ENCODE measurements at regions not wholly inside any gene's neighbourhood (a gene's known extent, or its start where the extent isn't known, plus 50 kb on each side); places are given as distances from the start of the nearest gene placed in this dataset.

DNA sequence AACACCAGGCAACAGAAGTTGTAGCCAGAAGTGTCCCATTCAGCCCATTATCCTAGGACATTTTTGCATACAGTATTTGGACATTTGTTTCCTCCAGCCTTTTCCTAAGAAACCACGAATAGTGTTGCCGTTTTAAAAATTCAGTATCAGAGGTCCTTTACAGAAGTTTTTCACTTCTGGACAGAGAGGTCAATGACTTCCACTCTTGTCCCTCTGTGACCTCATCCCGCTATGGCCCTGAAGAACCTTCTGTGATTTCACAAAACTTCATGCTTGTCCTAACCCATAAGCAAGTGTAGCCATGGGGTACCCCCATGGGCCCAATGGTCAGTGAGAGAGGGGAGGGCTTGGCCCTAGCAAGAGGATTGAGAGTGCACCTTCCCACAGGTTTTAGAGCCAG, 364.8 kb downstream of the TNS3 start:
- no peaks in the 10 kb centered on the region for H3F3A ChIP-seq (ENCODE audit: low read depth)
- no peaks in the 10 kb centered on the region for H3K27me3 ChIP-seq
- H3K27ac Mint-ChIP-seq, result no peak overlapping the region
- H3K4me1 Mint-ChIP-seq, result no peaks in the 10 kb centered on the region
- no peaks in the 10 kb centered on the region for H4K20me1 ChIP-seq (ENCODE audit: low read depth)
- no peak for DNase-seq (ENCODE audit: low spot score)
- H3K4me1 ChIP-seq, result no peaks in the 10 kb centered on the region
- no peak overlapping the region for H3K9ac ChIP-seq
- H3K9me3 ChIP-seq (ENCODE audit: low read depth), result no peaks in the 10 kb centered on the region
- H3K4me3 ChIP-seq, result no peak overlapping the region
- H3K79me2 ChIP-seq (ENCODE audit: low read depth), result no peaks in the 10 kb centered on the region
- no peak overlapping the region for H3K27ac ChIP-seq
- H3K36me3 Mint-ChIP-seq, result no peaks in the 10 kb centered on the region
- H3K4me2 ChIP-seq, result no peak overlapping the region
- H3K36me3 ChIP-seq, result no peaks in the 10 kb centered on the region
- H3K9me3 Mint-ChIP-seq, result no peaks in the 10 kb centered on the region
- H2AFZ ChIP-seq (replicated peaks), result no peak overlapping the region
- no peak overlapping the region for H3K4me3 Mint-ChIP-seq
- TF ChIP-seq EZH2phosphoT487 (IDR thresholded peaks at IDR 0.05) (no peak), EZH2 (IDR thresholded peaks at IDR 0.05) (no peak)
- TF ChIP-seq, protein P1, sequence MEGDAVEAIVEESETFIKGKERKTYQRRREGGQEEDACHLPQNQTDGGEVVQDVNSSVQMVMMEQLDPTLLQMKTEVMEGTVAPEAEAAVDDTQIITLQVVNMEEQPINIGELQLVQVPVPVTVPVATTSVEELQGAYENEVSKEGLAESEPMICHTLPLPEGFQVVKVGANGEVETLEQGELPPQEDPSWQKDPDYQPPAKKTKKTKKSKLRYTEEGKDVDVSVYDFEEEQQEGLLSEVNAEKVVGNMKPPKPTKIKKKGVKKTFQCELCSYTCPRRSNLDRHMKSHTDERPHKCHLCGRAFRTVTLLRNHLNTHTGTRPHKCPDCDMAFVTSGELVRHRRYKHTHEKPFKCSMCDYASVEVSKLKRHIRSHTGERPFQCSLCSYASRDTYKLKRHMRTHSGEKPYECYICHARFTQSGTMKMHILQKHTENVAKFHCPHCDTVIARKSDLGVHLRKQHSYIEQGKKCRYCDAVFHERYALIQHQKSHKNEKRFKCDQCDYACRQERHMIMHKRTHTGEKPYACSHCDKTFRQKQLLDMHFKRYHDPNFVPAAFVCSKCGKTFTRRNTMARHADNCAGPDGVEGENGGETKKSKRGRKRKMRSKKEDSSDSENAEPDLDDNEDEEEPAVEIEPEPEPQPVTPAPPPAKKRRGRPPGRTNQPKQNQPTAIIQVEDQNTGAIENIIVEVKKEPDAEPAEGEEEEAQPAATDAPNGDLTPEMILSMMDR (IDR thresholded peaks at IDR 0.05), result no peak
- H3K27me3 Mint-ChIP-seq (ENCODE audit: insufficient read depth, low read depth), result peaks cover 2% of the 10 kb centered on the region

DNA sequence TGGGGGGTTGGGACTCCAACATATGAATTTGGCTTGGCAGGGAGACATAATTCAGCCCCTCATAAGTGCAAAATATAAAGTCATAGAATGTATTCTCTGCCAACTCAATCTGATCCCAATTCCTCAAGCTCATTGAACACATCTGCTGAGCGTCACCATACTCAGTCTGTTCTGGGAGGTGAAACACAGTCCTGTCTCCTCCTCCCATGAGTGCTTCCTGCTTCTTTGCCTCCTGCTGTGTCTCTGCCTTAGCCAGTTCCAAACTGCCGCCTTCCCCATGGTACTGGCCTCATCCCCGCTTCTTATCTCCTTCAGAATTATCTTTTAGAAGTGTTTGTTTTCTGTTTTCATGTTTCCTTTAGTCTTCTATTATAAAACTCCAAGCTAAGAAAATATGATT, 365.5 kb downstream of the TNS3 start:
- no peak for TF ChIP-seq EZH2 (IDR thresholded peaks at IDR 0.05)
- TF ChIP-seq, protein P1 (IDR thresholded peaks at IDR 0.05), result no peak
- TF ChIP-seq EZH2phosphoT487 (IDR thresholded peaks at IDR 0.05), result no peak

DNA sequence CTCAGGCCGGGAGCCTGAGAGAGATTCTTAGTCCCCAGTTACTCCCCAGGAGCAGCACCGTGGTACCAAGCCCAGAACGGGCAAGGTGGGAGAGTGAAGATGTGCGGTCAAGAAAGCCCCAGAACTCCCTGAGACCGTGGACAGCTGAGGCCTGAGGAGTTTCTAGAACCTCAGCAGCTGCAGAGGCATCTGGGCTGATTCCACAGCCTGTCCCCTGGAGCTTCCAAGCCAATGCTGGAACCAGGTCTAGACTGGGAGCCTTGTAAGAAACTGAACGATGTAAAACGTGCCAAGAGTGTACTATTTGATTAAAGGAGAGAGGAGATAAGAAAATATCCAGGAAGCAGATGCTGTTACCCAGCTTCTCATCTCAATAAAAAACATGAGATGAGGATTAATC, 366.3 kb downstream of the TNS3 start:
- Mint-ChIP-seq H3K4me1 (no peaks in the 10 kb centered on the region), H3K9me3 (no peaks in the 10 kb centered on the region), H3K27ac (no peak overlapping the region), H3K27me3 (ENCODE audit: insufficient read depth, low read depth) (peaks cover 2% of the 10 kb centered on the region), H3K36me3 (no peaks in the 10 kb centered on the region), H3K4me3 (no peak overlapping the region)
- Histone ChIP-seq H3F3A (ENCODE audit: low read depth) (no peaks in the 10 kb centered on the region), H3K4me3 (no peak overlapping the region), H4K20me1 (ENCODE audit: low read depth) (no peaks in the 10 kb centered on the region), H3K27ac (no peak overlapping the region), H3K4me1 (no peaks in the 10 kb centered on the region), H3K27me3 (no peaks in the 10 kb centered on the region), H2AFZ (replicated peaks) (no peak overlapping the region), H3K79me2 (ENCODE audit: low read depth) (no peaks in the 10 kb centered on the region), H3K4me2 (no peak overlapping the region), H3K9ac (no peak overlapping the region), H3K36me3 (no peaks in the 10 kb centered on the region), H3K9me3 (ENCODE audit: low read depth) (no peaks in the 10 kb centered on the region)
- DNase-seq (ENCODE audit: low spot score), result no peak
- no peak for TF ChIP-seq EZH2 (IDR thresholded peaks at IDR 0.05)
- no peak for TF ChIP-seq EZH2phosphoT487 (IDR thresholded peaks at IDR 0.05)
- TF ChIP-seq, protein P1 (IDR thresholded peaks at IDR 0.05), result no peak

More for the DNA sequence above, 365.5 kb downstream of the TNS3 start:
- H3K27me3 Mint-ChIP-seq (ENCODE audit: insufficient read depth, low read depth), result peaks cover 2% of the 10 kb centered on the region
- no peaks in the 10 kb centered on the region for H3K27me3 ChIP-seq
- no peak overlapping the region for H3K27ac ChIP-seq
- no peaks in the 10 kb centered on the region for H3K4me1 ChIP-seq
- no peaks in the 10 kb centered on the region for H3K4me1 Mint-ChIP-seq
- no peak overlapping the region for H3K4me2 ChIP-seq
- no peak overlapping the region for H3K27ac Mint-ChIP-seq
- H3K4me3 ChIP-seq, result no peak overlapping the region
- H2AFZ ChIP-seq (replicated peaks), result no peak overlapping the region
- no peak for DNase-seq (ENCODE audit: low spot score)
- no peaks in the 10 kb centered on the region for H3F3A ChIP-seq (ENCODE audit: low read depth)
- no peaks in the 10 kb centered on the region for H3K9me3 Mint-ChIP-seq
- no peaks in the 10 kb centered on the region for H3K36me3 Mint-ChIP-seq
- H3K4me3 Mint-ChIP-seq, result no peak overlapping the region
- H3K36me3 ChIP-seq, result no peaks in the 10 kb centered on the region
- H3K9ac ChIP-seq, result no peak overlapping the region
- no peaks in the 10 kb centered on the region for H3K9me3 ChIP-seq (ENCODE audit: low read depth)
- H4K20me1 ChIP-seq (ENCODE audit: low read depth), result no peaks in the 10 kb centered on the region
- no peaks in the 10 kb centered on the region for H3K79me2 ChIP-seq (ENCODE audit: low read depth)
